Endodermal cell (in vitro differentiated cells): ENCODE measurements at regions not wholly inside any gene's neighbourhood (a gene's known extent, or its start where the extent isn't known, plus 50 kb on each side); places are given as distances from the start of the nearest gene placed in this dataset.

Source experiments
- DNase-seq: peaks from one replicate; pipeline ENCODE4 v3.0.0-alpha.2; 2017
- H3K27ac ChIP-seq: 2 replicates; pipeline ENCODE4 v1.5.1; 2013; ENCODE audit warnings: mild to moderate bottlenecking, low read depth, low read length, moderate library complexity
- H3K27me3 ChIP-seq: 2 replicates; pipeline ENCODE4 v1.6.1; 2013; ENCODE audit warnings: mild to moderate bottlenecking, low read length, moderate library complexity; ENCODE audit not compliant: insufficient read depth, control insufficient read depth, poor library complexity, severe bottlenecking
- H3K36me3 ChIP-seq: 2 replicates; pipeline ENCODE4 v1.7.0; 2013; ENCODE audit warnings: mild to moderate bottlenecking, low read length, moderate library complexity; ENCODE audit not compliant: control insufficient read depth, insufficient read depth
- H3K4me1 ChIP-seq: one replicate; pipeline ENCODE4 v1.7.0; 2013; ENCODE audit warnings: low read length; ENCODE audit not compliant: control insufficient read depth, insufficient read depth
- H3K4me3 ChIP-seq: 2 replicates; pipeline ENCODE4 v1.5.1; 2013; ENCODE audit warnings: mild to moderate bottlenecking, low read length, moderate library complexity
- H3K9ac ChIP-seq: 2 replicates; pipeline ENCODE4 v1.6.1; 2013; ENCODE audit warnings: mild to moderate bottlenecking, low read length, moderate library complexity; ENCODE audit not compliant: poor library complexity, severe bottlenecking; ENCODE audit errors: extremely low read depth
- H3K9me3 ChIP-seq: 2 replicates; pipeline ENCODE4 v1.6.1; 2013; ENCODE audit warnings: mild to moderate bottlenecking, low read length, moderate library complexity; ENCODE audit not compliant: control insufficient read depth
- H3K27ac Mint-ChIP-seq: 2 replicates; pipeline ENCODE4 v1.8.0; 2020; ENCODE audit warnings: mixed read lengths
- H3K27me3 Mint-ChIP-seq: 2 replicates; pipeline ENCODE4 v1.8.0; 2021; ENCODE audit warnings: mild to moderate bottlenecking, mixed read lengths; ENCODE audit not compliant: insufficient read depth
- H3K36me3 Mint-ChIP-seq: 2 replicates; pipeline ENCODE4 v1.8.0; 2020; ENCODE audit warnings: low read depth, mixed read lengths
- H3K4me1 Mint-ChIP-seq: 2 replicates; pipeline ENCODE4 v1.8.0; 2020; ENCODE audit warnings: mixed read lengths
- H3K4me3 Mint-ChIP-seq: 2 replicates; pipeline ENCODE4 v1.8.0; 2020; ENCODE audit warnings: mild to moderate bottlenecking, moderate library complexity, mixed read lengths
- H3K9me3 Mint-ChIP-seq: 2 replicates; pipeline ENCODE4 v1.8.0; 2020; ENCODE audit warnings: mild to moderate bottlenecking, mixed read lengths
- CTCF ChIP-seq: fragments of 200-600 bp; sonication (generic); conservative IDR thresholded peaks from 2 replicates; pipeline ENCODE4 v1.5.0; 2021; ENCODE audit warnings: antibody characterized with exemption, mild to moderate bottlenecking
- WGBS, 2 experiments: methylation state at CpG; one replicate each; pipeline versions ENCODE4 v1.1.5 to v1.1.7; 2013; ENCODE audit warnings: missing lambda C conversion rate in 2 of 2, mixed read lengths in 1 of 2; ENCODE audit not compliant: insufficient coverage in 1 of 2, insufficient read length in 1 of 2; 5-methylcytosine and 5-hydroxymethylcytosine counted together

GRCh38 chr1:43083375-43083891, 88.7 kb downstream of the EBNA1BP2 start:
- Mint-ChIP-seq H3K4me1 (peaks cover 24% of the 10 kb centered on the region), H3K4me3 (no peak overlapping the region), H3K27ac (no peak overlapping the region), H3K27me3 (no peaks in the 10 kb centered on the region), H3K9me3 (peaks cover 26% of the 10 kb centered on the region), H3K36me3 (peaks cover 6% of the 10 kb centered on the region)
- DNase-seq = no peak
- H3K9me3 ChIP-seq = peaks cover 16% of the 10 kb centered on the region
- no peak for TF ChIP-seq CTCF
- no peak overlapping the region for H3K9ac ChIP-seq
- no peaks in the 10 kb centered on the region for H3K4me1 ChIP-seq
- H3K36me3 ChIP-seq = no peaks in the 10 kb centered on the region
- no peaks in the 10 kb centered on the region for H3K27me3 ChIP-seq
- 80 to 97% methylated on average over 1 of the region's 1 CpG for WGBS, 2 experiments
- no peak overlapping the region for H3K4me3 ChIP-seq
- no peak overlapping the region for H3K27ac ChIP-seq

GRCh38 chr1:43082740-43083139, 89.3 kb downstream of the EBNA1BP2 start:
- no peaks in the 10 kb centered on the region for H3K27me3 Mint-ChIP-seq
- peaks cover 6% of the 10 kb centered on the region for H3K36me3 Mint-ChIP-seq
- no peak overlapping the region for H3K27ac Mint-ChIP-seq
- H3K9me3 ChIP-seq = peaks cover 16% of the 10 kb centered on the region
- H3K9ac ChIP-seq = no peak overlapping the region
- 67 to 84% methylated on average over 5 to 6 of the region's 6 CpGs for WGBS, 2 experiments
- H3K4me3 ChIP-seq = no peak overlapping the region
- H3K27ac ChIP-seq = no peak overlapping the region
- no peaks in the 10 kb centered on the region for H3K27me3 ChIP-seq
- no peak overlapping the region for H3K4me3 Mint-ChIP-seq
- H3K9me3 Mint-ChIP-seq = peaks cover 26% of the 10 kb centered on the region
- H3K36me3 ChIP-seq = no peaks in the 10 kb centered on the region
- H3K4me1 ChIP-seq = no peaks in the 10 kb centered on the region
- DNase-seq = no peak
- no peak for TF ChIP-seq CTCF
- peaks cover 17% of the 10 kb centered on the region for H3K4me1 Mint-ChIP-seq

GRCh38 chr1:43077273-43077672, 94.8 kb downstream of the EBNA1BP2 start:
- H3K4me3 Mint-ChIP-seq = no peak overlapping the region
- TF ChIP-seq CTCF = no peak
- H3K27ac Mint-ChIP-seq = no peak overlapping the region
- Histone ChIP-seq H3K4me1 (no peaks in the 10 kb centered on the region), H3K9me3 (peaks cover 5% of the 10 kb centered on the region), H3K27ac (no peak overlapping the region), H3K9ac (no peak overlapping the region), H3K4me3 (no peak overlapping the region), H3K27me3 (no peaks in the 10 kb centered on the region), H3K36me3 (no peaks in the 10 kb centered on the region)
- 93 to 100% methylated on average over 3 to 6 of the region's 6 CpGs for WGBS, 2 experiments
- H3K36me3 Mint-ChIP-seq = no peaks in the 10 kb centered on the region
- peaks cover 3% of the 10 kb centered on the region for H3K9me3 Mint-ChIP-seq
- H3K4me1 Mint-ChIP-seq = peaks cover 2% of the 10 kb centered on the region
- DNase-seq = no peak
- H3K27me3 Mint-ChIP-seq = no peaks in the 10 kb centered on the region
